BJ (cell line): ENCODE measurements at regions not wholly inside any gene's neighbourhood (a gene's known extent, or its start where the extent isn't known, plus 50 kb on each side); places are given as distances from the start of the nearest gene placed in this dataset.

ENCODE experiments used
- CTCF ChIA-PET: fragments of 350-600 bp; formaldehyde crosslinking; extraction: SDS; loops from one replicate; lab custom pipeline; 2021; ENCODE audit warnings: antibody characterized with exemption, inconsistent platforms; lab: Yijun Ruan, JAX
- POLR2A ChIA-PET: fragments of 300-600 bp; sonication (Branson Sonifier 250); formaldehyde crosslinking; extraction: SDS; loops from one replicate; lab custom pipeline; 2021; ENCODE audit warnings: antibody characterized with exemption; lab: Charles Lee
- DNase-seq: peaks from one replicate; pipeline ENCODE4 v3.0.0-alpha.2; 2011; ENCODE audit warnings: low read depth
- H3K27me3 ChIP-seq: 2 replicates; pipeline ENCODE4 v1.6.0; 2011; ENCODE audit warnings: low read length; ENCODE audit not compliant: control insufficient read depth, insufficient read depth
- H3K36me3 ChIP-seq: 2 replicates; pipeline ENCODE4 v1.5.1; 2011; ENCODE audit warnings: low read length; ENCODE audit not compliant: control insufficient read depth, insufficient read depth
- H3K4me3 ChIP-seq: 2 replicates; pipeline ENCODE4 v1.5.1; 2011; ENCODE audit warnings: low read depth, mild to moderate bottlenecking, control low read depth, low read length
- CTCF ChIP-seq: IDR thresholded peaks from 2 replicates; pipeline ENCODE4 v1.5.1; 2011; ENCODE audit warnings: low read depth, mild to moderate bottlenecking, control low read depth, inconsistent platforms, low read length, moderate library complexity; ENCODE audit not compliant: insufficient read depth

DNA sequence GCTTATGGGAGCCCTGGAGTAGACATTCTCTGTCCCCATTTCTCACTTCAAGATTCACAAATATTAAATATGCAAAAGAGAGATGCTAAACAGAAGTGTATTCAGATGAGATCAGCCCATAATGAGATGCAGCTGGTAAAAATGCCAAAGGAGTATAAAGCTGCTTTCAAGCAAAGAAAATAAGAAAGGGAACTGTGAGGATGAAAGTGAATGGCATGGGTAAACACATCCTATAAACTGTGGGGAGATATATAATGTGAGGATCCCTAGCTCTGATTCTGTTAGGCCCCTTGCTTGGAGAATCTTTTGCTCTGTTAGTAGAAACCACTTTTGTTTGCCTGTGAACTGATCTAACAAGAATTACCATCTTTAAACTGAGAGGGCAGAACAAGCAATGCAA, 396.6 kb downstream of the SOX2 start:
- TF ChIP-seq CTCF: no peak
- no peak overlapping the region for H3K4me3 ChIP-seq
- CTCF ChIA-PET: no interaction called here

GRCh38 chr3:182111967-182112366, 400.2 kb downstream of the SOX2 start:
- ChIA-PET POLR2A (no interaction called here), CTCF (no interaction called here)
- no peak for TF ChIP-seq CTCF
- DNase-seq: no peak
- H3K36me3 ChIP-seq: no peaks in the 10 kb centered on the region
- no peak overlapping the region for H3K4me3 ChIP-seq
- no peaks in the 10 kb centered on the region for H3K27me3 ChIP-seq

More for the DNA sequence above, 396.6 kb downstream of the SOX2 start:
- Histone ChIP-seq H3K36me3 (no peaks in the 10 kb centered on the region), H3K27me3 (no peaks in the 10 kb centered on the region)
- POLR2A ChIA-PET: no interaction called here
- no peak for DNase-seq

DNA sequence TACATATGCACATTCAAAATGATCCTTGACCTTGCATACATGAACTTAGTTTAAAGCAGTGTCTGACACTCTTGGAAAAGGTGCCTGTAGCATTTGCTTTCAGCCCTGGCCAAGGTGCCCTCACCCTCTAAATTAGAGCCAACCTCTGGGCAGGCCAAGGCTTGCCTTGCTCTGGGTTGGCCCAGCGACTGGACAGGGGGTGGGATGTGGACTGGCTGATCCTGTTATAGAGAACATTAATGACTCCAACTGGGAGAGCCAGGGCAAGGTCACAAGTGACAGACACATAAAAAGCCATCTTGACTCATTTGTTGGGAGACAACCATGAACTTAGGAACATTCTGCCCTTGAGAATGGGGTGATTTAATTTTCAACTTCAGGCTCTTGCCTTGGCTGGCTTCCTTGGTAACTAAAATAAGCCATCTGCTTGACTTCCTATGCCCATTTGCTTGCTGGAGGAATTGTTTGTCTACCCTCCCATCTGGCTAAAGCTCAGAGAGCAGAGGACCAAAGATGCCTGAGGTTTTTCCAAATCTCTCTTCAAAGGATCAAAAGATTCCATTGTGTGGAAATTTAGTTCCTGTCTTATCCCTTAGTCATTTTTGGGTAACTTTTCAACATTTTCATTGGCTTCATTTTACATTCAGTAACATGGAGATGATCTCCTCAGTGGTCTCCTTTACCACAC, 403.7 kb downstream of the SOX2 start:
- H3K36me3 ChIP-seq: no peaks in the 10 kb centered on the region
- H3K27me3 ChIP-seq: no peaks in the 10 kb centered on the region
- H3K4me3 ChIP-seq: no peak overlapping the region
- no peak for TF ChIP-seq CTCF
- DNase-seq: no peak
- ChIA-PET POLR2A (no interaction called here), CTCF (no interaction called here)

GRCh38 chr3:182116386-182116785, 404.7 kb downstream of the SOX2 start:
- TF ChIP-seq CTCF: no peak
- no peak for DNase-seq
- H3K4me3 ChIP-seq: no peak overlapping the region
- ChIA-PET CTCF (no interaction called here), POLR2A (no interaction called here)
- no peaks in the 10 kb centered on the region for H3K36me3 ChIP-seq
- H3K27me3 ChIP-seq: no peaks in the 10 kb centered on the region

DNA sequence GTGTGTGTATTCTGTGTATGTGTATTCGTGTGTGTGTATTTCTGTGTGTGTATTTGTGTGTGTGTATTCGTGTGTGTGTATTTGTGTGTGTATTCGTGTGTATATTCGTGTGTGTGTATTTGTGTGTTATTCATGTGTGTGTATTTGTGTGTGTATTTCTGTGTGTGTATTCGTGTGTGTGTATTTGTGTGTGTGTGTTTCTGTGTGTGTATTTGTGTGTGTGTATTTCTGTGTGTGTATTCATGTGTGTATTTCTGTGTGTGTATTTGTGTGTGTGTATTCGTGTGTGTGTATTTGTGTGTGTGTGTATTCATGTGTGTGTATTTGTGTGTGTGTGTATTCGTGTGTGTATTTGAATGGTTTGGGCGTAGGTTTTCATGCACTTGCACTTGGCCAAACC, 405.4 kb downstream of the SOX2 start:
- DNase-seq: no peak
- no peaks in the 10 kb centered on the region for H3K36me3 ChIP-seq
- H3K4me3 ChIP-seq: no peak overlapping the region
- ChIA-PET CTCF (no interaction called here), POLR2A (no interaction called here)
- no peaks in the 10 kb centered on the region for H3K27me3 ChIP-seq
- TF ChIP-seq CTCF: no peak
